C4-2B (cell line): ENCODE measurements at regions not wholly inside any gene's neighbourhood (a gene's known extent, or its start where the extent isn't known, plus 50 kb on each side); places are given as distances from the start of the nearest gene placed in this dataset.
"Not testable (repeated sequence)": the region's sequence is repeated elsewhere in the genome, so short reads cannot be mapped to it uniquely, and the experiment has no call there.

Experiments
- CTCF ChIP-seq: fragments of 450-650 bp; conservative IDR thresholded peaks from 2 replicates; pipeline ENCODE4 v1.5.1; 2017; ENCODE audit warnings: mild to moderate bottlenecking
- ZFX ChIP-seq: fragments of 450-650 bp; IDR thresholded peaks from 2 replicates; pipeline ENCODE4 v1.6.1; 2017

GRCh38 chr3:144820232-144820631 is 848.6 kb downstream of the DIPK2A start:
- TF ChIP-seq CTCF, ZFX: not testable (repeated sequence)
